ENCODE measurements at regions not wholly inside any gene's neighbourhood (a gene's known extent, or its start where the extent isn't known, plus 50 kb on each side); places are given as distances from the start of the nearest gene placed in this dataset.

DNA sequence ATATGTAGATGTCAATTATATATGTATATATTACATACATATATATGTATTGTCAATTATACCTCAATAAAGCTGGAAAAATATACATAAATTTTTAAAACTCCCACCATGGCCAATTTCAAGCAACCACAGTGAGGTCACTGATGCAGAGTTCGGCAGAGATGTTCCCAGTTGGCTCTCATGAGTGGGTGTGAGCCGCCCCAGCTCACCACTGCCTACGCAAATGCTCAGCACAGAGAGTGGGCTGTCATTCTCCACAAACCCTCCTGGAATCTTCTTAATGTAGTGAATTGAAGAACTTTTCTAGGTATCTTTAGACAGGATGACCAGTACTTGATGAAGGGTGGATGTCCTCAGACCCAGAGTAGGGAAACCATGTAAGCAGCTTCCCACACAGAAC, 96.6 kb upstream of the TMEM45B start:
- peak in 2 of 42 donors; percentile 7 to 33 for DNase-seq
- intact Hi-C loops (cut with DNase I), result no loop called here

DNA sequence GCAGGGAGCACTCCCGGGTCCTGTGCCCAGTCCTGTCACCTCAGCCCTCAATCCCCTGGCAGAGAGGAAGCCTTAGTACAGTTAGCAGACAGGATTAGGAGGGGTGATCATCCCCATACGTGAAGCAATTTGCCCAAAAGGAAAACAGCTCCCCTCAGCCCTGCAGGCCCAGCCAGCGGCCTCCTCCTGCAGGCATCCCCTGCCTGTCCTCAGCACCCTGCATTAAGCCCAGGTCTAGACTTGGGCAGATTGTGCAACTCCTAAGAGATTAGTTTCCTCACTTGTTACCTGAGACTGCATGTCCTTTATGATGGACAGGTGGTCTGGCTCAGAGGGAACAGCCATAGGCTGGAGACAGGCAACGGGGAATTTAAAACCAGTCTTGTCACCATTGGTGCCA, 95.5 kb upstream of the TMEM45B start:
- DNase-seq, result no peak
- intact Hi-C loops (cut with DNase I), result no loop called here

DNA sequence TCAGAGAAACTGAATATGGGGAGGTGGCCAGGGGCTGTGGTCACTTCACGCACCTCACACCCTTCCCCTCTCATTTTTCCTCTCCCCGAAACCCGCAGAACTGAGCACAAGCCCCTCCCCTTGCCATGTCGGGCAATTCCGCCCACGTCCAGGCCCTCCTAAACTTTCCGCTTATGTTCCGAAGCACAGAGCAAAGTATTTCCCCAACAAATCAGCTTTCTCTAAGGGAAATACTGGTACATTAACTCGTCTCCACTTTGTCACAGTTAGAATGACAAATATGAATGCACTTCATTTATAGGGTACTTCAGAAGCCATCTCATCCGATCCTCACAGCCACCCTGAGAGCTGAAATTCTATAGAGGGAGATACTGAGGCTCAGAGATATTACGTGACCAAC, 94.7 kb upstream of the TMEM45B start:
- DNase-seq, result peak in 1 of 42 donors; percentile 6
- intact Hi-C loops (cut with DNase I), result no loop called here

DNA sequence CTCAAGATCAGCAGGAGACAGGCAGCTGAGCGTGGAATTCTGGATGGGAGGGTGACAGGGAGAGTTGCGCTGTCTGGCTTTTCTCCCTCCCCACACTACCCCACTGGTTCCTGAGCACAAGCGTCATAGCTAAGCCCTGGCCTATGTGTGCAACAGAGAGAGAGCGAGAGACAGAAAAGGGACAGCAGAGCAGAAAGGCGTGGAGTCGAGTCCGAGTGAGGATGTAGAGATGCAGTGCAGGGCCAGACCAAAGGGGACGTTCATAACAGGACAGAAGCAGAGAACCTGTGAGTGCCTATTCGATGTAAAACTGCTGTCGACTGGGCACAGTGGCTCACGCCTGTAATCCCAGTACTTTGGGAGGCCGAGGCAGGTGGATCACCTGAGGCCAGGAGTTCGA, 94.0 kb upstream of the TMEM45B start:
- peak in 1 of 42 donors; percentile 22 for DNase-seq
- intact Hi-C loops (cut with DNase I), result no loop called here

DNA sequence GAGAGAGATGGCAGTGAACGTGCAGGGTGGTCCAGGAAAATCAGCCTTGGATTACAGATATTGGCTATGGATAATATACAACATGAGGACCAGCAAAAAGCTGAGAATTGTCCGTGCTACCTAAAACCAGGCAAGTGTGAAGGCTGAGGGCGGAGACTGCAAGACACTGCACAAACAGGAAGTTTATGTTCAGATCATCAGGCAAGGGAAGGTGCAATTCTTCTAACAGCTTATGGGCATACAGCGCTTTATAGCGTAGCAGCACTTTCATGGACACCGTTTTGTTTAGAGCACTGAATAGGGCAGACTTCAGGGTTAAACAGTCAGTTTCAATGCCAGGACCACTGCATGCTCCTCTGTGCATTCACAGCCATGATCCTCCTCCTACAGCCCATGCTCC, 93.1 kb upstream of the TMEM45B start:
- intact Hi-C loops (cut with DNase I), result no loop called here
- DNase-seq, result peak in 1 of 42 donors; percentile 22

DNA sequence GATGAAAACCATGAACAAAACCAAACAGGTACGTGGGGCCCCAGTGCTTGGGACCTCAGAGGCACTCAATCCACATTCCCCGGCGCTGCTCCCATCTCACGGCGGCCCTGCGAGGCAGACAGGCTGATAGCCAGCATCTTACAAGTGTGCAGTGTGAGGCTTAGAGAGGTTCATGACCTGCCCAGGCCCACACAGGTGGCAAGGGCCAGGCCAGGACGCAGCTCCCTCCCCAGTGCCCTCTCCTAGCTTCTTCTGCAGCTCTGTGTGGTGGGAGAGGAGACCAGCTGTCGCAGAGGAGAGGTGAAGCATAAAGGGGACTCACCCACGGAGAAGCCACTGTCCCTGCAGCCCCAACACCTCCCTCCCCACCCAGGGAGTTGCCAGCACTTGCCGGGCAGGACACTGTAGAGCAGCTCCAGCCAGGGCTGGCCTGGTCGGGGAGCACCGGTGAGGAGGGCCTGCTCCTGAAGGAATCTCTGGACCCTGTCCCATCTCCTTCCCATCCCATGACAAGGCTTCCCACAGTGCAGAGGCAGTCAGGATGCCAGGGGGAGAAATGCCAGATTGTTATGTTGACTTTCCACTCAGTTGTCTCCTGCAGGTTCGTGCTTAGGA, 92.4 kb upstream of the TMEM45B start:
- intact Hi-C loops (cut with DNase I), result no loop called here
- peak in 1 of 42 donors; percentile 34 for DNase-seq

DNA sequence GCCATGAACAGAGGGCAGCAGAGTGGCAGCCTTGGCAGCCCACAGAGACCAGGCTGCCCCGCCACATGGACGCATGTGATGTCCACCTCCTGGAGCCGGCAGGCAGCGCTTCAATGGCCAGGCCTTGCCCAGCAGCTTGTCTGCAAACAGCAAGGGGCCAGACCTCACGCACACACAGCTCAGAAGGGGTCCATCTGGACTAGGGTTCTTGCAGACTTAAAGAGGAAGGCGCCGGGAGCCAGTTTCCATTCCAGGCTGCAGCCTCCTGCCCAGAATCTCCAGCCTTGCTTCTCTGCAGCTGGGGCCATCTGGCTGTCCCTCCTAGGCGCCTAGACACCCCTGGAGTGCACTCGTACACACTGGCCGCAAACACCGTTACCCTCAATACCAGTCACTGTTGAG, 91.9 kb upstream of the TMEM45B start:
- DNase-seq, result peak in 1 of 42 donors; percentile 38
- intact Hi-C loops (cut with DNase I), result no loop called here

DNA sequence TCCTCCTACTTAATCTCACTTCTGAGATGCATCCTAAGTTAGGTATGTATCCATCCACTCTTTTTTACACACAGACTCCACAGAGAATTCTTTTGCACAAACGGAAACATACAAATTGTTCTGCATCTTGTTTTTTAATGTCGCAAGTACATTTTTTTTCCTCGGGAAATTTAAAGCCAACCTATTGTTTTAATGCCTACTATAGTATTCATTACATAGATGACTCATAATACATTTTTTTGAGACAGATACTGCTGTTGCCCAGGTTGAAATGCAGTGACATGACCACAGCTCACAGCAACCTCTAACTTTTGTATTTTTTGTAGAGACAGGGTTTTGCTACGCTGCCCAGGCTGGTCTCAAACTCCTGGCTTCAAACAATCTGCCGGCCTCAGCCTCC, 90.8 kb upstream of the TMEM45B start:
- no peak for DNase-seq
- intact Hi-C loops (cut with DNase I), result no loop called here

DNA sequence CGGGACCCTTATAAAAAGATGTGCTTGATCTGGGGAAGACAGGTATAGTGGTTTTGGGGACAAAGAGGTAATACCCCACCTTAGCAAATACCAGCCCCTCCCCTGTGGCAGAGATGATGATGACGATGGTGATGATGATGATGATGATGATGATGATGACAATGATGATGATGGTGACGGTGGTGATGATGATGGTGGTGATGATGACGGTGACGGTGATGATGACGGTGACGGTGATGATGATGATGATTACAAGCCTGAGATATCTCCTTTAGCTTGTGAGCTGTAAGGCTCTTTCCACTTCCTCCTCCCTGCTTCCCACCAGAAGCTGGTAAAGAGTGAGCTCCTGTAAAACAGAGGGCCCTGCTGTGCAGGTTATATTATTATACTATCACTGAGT, 89.5 kb upstream of the TMEM45B start:
- intact Hi-C loops (cut with DNase I), result no loop called here
- peak in 1 of 42 donors; percentile 0 for DNase-seq

DNA sequence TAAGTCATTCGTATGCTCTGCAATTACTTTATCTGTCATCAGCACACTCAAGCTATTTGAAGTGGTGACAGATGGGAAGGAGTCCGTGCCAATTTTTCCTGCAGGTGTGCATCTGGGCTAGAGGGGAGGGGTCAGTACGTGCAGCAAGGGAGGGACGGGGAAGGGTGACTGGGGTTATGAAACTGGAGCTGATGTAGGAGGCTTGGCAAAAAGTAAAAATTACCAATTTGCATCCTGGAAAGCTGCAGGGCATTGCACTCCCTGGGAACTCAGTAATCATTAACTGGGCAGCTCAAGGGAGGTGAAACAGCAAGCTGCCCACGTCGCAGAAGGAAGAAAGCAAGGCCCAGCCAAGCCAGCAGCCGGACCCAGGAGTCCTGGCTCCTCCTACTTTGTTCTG, 87.1 kb upstream of the TMEM45B start:
- intact Hi-C loops (cut with DNase I), result no loop called here
- DNase-seq, result no peak

DNA sequence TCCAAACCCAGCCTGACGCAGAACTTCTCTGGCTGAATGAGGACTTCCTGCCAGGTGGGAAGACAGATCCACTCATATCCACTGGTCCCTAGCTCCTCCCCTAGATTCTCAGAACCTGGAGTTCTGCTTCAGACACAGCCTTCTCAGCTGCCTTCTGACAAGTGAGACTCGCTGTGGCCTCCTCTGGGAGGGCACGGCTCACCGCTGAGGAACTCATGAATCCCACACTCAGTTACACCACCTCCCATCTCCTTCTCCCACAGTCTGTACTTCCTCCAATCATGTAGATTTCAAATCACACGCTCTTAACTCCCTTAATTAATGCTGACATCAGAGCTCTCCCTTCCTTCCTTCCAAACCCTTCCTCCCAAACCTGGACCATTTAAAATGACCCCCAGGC, 86.4 kb upstream of the TMEM45B start:
- DNase-seq, result no peak
- intact Hi-C loops (cut with DNase I), result no loop called here

DNA sequence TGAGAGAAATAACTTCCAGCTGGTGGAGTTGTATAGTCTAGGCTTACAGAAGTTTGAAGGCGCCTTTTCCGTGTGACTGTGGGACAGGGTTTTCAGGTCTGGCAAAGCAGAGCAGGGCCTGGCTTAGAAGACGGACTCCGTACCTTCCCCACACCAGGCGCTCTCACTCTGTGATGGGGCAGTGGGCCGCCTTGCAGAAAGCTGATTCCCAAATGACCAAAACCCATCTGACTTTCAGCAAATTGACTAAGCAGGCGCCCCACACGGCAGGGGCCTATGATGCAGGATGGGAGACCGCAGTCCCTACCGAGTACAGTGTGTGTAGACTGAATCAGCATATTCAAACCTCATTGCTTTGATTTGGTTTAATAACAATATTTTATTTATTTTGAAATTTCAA, 85.8 kb upstream of the TMEM45B start:
- DNase-seq, result no peak
- intact Hi-C loops (cut with DNase I), result no loop called here

DNA sequence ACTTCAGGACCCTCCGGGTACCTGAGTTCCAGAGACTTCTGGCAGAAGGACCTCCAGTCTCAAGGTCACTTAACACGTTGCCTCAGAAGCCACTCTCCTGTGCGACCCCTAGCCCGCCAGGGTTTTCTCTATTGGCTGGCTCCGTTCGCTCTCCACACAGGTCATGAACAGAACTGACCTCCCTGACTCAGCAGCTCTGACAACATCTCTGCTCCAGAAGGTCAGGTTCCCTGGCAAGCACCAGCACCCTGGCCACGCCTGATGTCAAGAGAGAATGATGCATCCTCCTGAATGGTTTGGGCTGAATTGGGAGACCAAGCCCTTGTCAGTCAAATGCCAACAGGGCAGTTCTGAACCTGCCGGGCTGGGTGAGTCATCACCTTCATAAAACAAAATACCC, 84.3 kb upstream of the TMEM45B start:
- DNase-seq, result no peak
- intact Hi-C loops (cut with DNase I), result no loop called here

DNA sequence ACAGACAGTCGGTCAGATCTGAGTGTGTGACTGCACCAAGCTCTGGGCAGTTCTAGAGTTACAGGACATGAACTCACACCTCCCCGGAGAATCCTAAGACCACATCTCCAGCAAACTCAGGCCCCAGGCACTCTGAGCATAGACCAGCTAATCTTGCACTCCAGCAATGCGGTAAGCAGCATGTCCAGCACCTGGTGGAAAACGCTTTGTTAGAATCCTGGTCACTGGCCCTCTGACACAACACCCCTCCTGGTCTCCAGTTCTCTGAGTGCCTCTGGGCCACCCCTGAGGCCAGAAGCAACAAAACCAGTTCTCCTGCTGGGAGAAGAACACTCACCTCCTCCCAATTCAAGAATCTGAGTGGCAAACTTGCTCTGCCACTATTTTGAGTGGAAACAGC, 82.7 kb upstream of the TMEM45B start:
- no peak for DNase-seq
- intact Hi-C loops (cut with DNase I), result no loop called here

DNA sequence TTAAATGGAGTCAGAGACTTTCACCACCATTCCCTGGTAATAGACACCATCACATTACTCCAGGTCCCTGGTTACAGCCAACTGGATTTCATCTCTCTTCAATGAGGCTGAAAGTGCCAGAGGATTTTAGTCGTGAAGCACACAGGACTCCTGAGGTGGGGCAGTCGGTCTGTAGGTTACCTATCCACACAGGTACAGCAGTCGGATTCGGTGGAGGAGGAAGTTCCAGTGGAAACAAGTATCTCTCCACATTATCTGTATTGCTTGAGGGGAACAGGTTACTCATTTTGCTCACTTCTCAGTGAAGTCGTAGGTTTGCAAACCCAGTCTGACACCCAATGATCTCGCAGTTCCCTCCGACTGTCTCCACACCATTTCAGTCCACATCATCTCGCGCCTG, 82.3 kb upstream of the TMEM45B start:
- intact Hi-C loops (cut with DNase I), result no loop called here
- no peak for DNase-seq

DNA sequence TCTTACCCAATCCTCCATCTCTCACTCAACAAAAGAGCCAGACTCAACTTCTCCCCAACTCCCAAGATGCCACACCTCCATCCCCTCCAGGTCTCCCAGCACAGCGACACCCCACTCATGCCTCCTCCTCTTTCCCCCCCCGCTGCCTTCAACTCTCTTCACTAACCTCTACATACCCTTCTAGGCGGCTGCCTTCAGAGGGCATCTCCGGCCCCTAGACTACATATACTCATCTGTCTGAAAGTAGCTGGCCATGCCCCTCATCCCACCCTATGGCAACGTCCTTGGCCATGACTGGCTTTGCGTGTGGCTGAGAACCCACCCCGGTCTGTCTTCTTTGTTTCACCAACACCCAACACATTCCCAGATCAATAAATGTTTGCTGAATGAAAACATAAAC, 81.7 kb upstream of the TMEM45B start:
- intact Hi-C loops (cut with DNase I), result no loop called here
- no peak for DNase-seq

DNA sequence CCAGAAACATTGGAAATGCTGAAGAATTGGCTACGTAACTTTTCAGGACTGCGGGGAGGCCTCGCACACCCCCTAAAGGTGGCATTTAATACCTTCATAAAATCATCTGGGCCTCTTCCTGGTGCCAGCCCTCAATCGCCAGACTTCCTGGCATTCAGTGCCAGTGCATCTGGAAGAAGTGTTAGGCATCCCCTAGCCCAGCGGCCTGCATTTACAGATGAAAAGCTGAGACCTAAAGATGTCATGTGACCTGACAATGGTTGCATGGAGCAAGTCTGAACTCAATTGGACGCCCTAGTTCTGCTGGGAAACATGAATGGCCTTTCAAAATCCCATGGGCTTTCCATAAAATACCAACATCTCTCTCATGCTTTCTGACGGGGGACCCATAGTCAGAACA, 81.0 kb upstream of the TMEM45B start:
- DNase-seq, result no peak
- intact Hi-C loops (cut with DNase I), result no loop called here

DNA sequence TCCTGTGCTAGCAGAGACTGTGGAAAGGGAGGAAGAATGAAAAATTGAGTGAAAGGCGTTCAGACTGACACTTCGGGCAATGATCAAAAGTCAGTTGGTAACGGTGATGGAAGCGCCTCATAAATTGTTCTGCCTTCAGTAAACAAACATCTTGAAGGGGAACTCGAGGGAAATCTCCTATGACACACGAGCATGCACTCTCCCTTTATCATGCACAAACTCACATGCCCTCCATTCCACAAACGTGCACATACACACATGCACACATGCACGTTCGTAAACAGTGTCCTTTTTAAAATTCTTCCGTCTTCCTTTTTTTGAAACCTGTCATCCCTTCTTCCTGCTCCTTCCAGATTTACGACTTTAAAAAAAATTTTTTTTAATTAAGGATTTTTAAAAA, 77.8 kb upstream of the TMEM45B start:
- DNase-seq, result no peak
- intact Hi-C loops (cut with DNase I), result no loop called here

DNA sequence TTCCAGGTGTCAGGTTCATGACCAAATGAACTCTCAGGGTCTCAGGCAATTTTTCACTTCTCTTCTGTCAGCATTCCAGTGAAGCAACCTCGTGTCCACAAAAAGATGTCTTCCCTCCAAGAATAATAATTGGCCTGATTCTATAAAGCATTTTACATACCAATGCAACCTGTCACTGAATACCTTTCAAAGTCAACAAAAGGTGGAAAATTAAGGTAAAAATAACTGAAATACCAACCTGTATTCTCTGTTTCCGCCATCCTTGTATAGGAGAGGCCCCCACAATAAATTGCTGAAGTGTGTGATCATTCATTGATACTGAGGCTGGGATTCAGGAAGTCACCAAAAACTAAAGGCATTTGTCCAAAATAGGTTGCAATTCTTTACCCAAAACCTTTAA, 77.4 kb upstream of the TMEM45B start:
- intact Hi-C loops (cut with DNase I), result no loop called here

DNA sequence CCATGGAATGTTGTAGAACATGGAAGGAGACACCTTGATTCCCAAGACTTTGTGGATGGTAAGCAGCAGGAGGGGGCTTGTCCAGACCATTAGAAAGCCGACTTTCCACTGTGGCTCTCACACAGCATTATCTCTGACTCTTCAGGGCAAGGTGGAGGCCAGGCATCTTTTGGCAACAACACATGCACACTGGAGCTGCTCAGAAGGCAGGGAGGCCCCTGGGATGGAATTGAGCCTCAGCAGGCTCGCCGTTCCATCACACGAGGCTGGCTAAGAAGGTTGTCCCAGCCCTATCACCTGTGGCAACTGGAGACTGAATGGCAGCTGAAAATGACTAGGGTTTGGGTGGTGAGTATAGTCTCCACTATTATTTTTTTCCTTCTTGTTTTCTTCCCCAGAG, 76.3 kb upstream of the TMEM45B start:
- DNase-seq, result peak in 1 of 42 donors; percentile 30
- intact Hi-C loops (cut with DNase I), result no loop called here

More for the DNA sequence above, 77.4 kb upstream of the TMEM45B start:
- DNase-seq, result no peak

DNA sequence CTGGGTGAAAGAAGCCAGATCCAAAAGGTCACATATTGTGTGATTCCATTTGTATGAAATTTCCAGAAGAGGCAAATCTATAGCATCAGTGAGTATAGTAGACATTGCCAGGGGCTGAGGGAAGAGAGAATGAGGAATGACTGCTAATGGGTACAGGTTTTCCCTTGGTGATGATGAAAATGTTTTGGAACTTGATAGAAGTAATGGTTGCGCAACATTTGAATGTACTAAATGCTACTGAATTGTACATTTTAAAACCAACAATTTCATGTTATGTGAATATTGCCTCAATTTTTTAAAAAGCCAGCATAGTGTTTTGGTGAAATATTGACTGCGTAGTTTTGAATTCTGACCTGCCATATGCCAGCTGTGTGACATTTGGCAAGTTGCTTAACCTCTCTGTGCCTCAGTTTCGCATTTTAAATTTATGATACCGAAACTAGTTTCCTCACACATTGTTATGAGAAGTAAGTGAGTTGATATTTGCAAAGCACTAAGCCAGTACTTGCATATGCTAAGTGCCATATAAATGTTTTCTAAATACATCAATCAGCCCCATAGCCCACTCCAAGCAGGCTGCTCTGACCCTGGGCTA, 75.4 kb upstream of the TMEM45B start:
- intact Hi-C loops (cut with DNase I), result no loop called here
- no peak for DNase-seq
